Ectodermal cell (in vitro differentiated cells): ENCODE measurements at regions not wholly inside any gene's neighbourhood (a gene's known extent, or its start where the extent isn't known, plus 50 kb on each side); places are given as distances from the start of the nearest gene placed in this dataset.

Source experiments
- H3K27ac ChIP-seq: 2 replicates; pipeline ENCODE4 v1.7.0; 2013; ENCODE audit warnings: mild to moderate bottlenecking, low read depth, low read length; ENCODE audit not compliant: insufficient read depth, poor library complexity, severe bottlenecking
- H3K27me3 ChIP-seq: 2 replicates; pipeline ENCODE4 v1.7.0; 2013; ENCODE audit warnings: mild to moderate bottlenecking, low read length; ENCODE audit not compliant: insufficient read depth, control insufficient read depth, poor library complexity, severe bottlenecking
- H3K36me3 ChIP-seq: one replicate; pipeline ENCODE4 v1.7.0; 2013; ENCODE audit warnings: low read length; ENCODE audit not compliant: control insufficient read depth, insufficient read depth
- H3K4me1 ChIP-seq: one replicate; pipeline ENCODE4 v1.7.0; 2013; ENCODE audit warnings: low read length; ENCODE audit not compliant: control insufficient read depth, insufficient read depth
- H3K4me3 ChIP-seq: 2 replicates; pipeline ENCODE4 v1.7.0; 2013; ENCODE audit warnings: low read depth, low read length, control low read depth; ENCODE audit not compliant: insufficient read depth
- H3K9me3 ChIP-seq: 2 replicates; pipeline ENCODE4 v1.7.0; 2013; ENCODE audit warnings: mild to moderate bottlenecking, low read length, moderate library complexity; ENCODE audit not compliant: control insufficient read depth
- WGBS, 2 experiments: methylation state at CpG; one replicate each; pipeline ENCODE4 v1.1.7; 2013; ENCODE audit warnings: missing lambda C conversion rate in 2 of 2; 5-methylcytosine and 5-hydroxymethylcytosine counted together

GRCh38 chr10:121250995-121251764 is 347.1 kb downstream of the FGFR2 start:
- no peak overlapping the region for H3K4me3 ChIP-seq
- WGBS, 2 experiments, result 87 to 96% methylated on average over 5 to 6 of the region's 6 CpGs

DNA sequence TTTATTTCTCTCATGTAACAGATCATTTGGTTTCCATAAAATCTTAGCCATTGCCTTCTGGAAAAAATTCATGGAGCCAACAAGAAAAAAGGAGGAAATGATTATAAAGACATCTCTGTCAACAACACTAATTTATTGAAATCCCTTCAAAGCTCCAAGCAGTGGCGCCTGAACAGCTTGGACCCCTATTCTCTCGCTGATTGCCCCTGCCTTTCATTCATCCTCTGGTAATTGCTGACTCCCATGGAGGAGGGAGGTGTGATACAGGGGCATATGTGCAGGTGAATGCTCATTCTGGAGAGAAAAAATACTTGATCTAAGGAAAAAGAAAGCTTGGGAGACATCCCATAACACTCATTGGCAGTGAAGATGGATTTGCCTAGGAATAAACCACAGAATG is 345.5 kb downstream of the FGFR2 start:
- H3K27me3 ChIP-seq, result no peaks in the 10 kb centered on the region
- H3K9me3 ChIP-seq, result no peaks in the 10 kb centered on the region
- H3K36me3 ChIP-seq, result no peaks in the 10 kb centered on the region
- no peak overlapping the region for H3K4me3 ChIP-seq
- no peaks in the 10 kb centered on the region for H3K4me1 ChIP-seq
- H3K27ac ChIP-seq, result no peak overlapping the region
- 50 to 84% methylated on average over 2 of the region's 2 CpGs for WGBS, 2 experiments

More at GRCh38 chr10:121250995-121251764, 347.1 kb downstream of the FGFR2 start:
- H3K36me3 ChIP-seq, result no peaks in the 10 kb centered on the region
- no peaks in the 10 kb centered on the region for H3K27me3 ChIP-seq
- no peak overlapping the region for H3K27ac ChIP-seq
- H3K4me1 ChIP-seq, result no peaks in the 10 kb centered on the region
- no peaks in the 10 kb centered on the region for H3K9me3 ChIP-seq

GRCh38 chr10:121260377-121260776 is 337.9 kb downstream of the FGFR2 start:
- Histone ChIP-seq H3K4me1 (no peaks in the 10 kb centered on the region), H3K4me3 (no peak overlapping the region), H3K27ac (no peak overlapping the region), H3K36me3 (no peaks in the 10 kb centered on the region), H3K9me3 (no peaks in the 10 kb centered on the region), H3K27me3 (no peaks in the 10 kb centered on the region)
- WGBS, 2 experiments, result 87 to 100% methylated on average over 1 of the region's 1 CpG

GRCh38 chr10:121261665-121262064 is 336.6 kb downstream of the FGFR2 start:
- Histone ChIP-seq H3K27ac (no peak overlapping the region), H3K4me1 (no peaks in the 10 kb centered on the region), H3K4me3 (no peak overlapping the region), H3K27me3 (no peaks in the 10 kb centered on the region), H3K36me3 (no peaks in the 10 kb centered on the region), H3K9me3 (no peaks in the 10 kb centered on the region)
- 97% methylated on average over 3 of the region's 3 CpGs for WGBS, 2 experiments

DNA sequence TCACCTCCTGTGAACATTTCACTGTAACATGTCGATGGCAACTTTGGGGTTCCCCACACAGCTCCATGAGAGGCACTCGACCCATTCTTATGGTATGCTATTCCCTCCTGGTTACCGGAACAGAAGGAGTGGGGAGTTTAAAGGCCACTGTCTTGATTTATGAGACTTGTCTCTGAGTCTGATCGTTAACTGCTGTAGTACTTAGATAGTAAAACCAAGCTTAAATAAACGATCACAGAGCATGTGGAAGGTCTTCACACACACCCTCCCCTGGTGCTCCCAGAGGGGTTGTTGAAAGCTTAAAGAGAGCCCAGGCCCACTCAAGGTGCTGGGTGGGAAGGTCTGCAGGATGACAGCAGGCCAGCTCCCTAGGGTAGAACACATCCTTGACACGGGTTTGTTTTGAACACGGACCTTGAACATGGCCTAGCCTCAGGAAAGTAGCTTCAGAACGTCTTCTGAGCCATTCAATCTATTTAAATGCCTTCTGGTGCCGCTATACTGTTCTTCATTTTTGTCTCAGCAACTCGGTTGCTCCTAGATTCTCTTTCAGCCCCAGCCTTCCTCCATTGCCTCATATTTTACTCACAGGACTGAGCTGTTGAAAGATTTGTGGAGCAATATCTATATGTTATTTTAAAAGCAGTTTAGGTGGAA is 335.3 kb downstream of the FGFR2 start:
- Histone ChIP-seq H3K36me3 (no peaks in the 10 kb centered on the region), H3K4me3 (no peak overlapping the region), H3K4me1 (no peaks in the 10 kb centered on the region), H3K27me3 (no peaks in the 10 kb centered on the region), H3K27ac (no peak overlapping the region), H3K9me3 (no peaks in the 10 kb centered on the region)
- 91 to 95% methylated on average over 10 of the region's 10 CpGs for WGBS, 2 experiments

DNA sequence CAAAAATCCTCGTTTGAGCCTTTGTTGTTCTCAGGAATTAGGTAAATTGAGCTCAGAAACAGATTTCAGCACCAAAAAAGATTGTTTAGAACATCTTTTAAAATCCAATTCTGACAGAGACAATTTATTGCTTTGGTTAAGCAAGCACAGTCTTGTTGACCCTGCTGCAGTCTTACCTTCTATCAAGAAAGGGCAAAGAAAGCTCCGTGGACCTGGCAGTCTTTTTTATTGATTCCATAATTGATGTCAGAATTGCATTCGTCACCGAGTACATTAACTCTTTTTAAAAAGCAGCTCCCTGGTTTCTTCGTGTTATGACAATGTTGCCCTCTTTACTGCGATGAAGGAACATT is 334.8 kb downstream of the FGFR2 start:
- no peaks in the 10 kb centered on the region for H3K27me3 ChIP-seq
- no peaks in the 10 kb centered on the region for H3K36me3 ChIP-seq
- H3K4me3 ChIP-seq, result no peak overlapping the region
- no peak overlapping the region for H3K27ac ChIP-seq
- WGBS, 2 experiments, result 75 to 83% methylated on average over 6 of the region's 6 CpGs
- H3K9me3 ChIP-seq, result no peaks in the 10 kb centered on the region
- no peaks in the 10 kb centered on the region for H3K4me1 ChIP-seq

GRCh38 chr10:121265360-121266123 is 332.7 kb downstream of the FGFR2 start:
- H3K9me3 ChIP-seq, result no peaks in the 10 kb centered on the region

DNA sequence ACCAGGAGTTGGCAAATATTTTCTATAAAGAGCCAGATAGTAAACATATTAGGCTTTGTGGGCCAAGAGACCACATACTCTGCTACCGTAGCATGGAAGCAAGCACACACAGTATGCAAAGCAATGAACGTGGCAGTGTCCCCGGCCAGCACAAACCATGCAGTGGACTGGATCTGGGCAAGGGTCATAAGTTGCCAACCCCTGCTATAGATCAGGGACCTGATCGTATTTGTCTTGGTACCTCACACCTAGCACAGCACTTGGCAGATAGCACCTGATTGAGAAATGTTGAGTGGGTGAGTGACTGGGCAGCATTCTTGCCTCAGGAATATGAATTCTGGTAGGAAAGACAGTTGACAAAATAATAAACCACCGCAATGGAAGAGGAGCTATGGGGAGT is 331.9 kb downstream of the FGFR2 start:
- H3K36me3 ChIP-seq, result no peaks in the 10 kb centered on the region
- H3K27ac ChIP-seq, result no peak overlapping the region
- H3K9me3 ChIP-seq, result no peaks in the 10 kb centered on the region
- WGBS, 2 experiments, result 86 to 87% methylated on average over 5 of the region's 5 CpGs
- no peaks in the 10 kb centered on the region for H3K4me1 ChIP-seq
- H3K4me3 ChIP-seq, result no peak overlapping the region
- H3K27me3 ChIP-seq, result no peaks in the 10 kb centered on the region

More at GRCh38 chr10:121265360-121266123, 332.7 kb downstream of the FGFR2 start:
- Histone ChIP-seq H3K4me3 (no peak overlapping the region), H3K27me3 (no peaks in the 10 kb centered on the region), H3K4me1 (no peaks in the 10 kb centered on the region), H3K27ac (no peak overlapping the region), H3K36me3 (no peaks in the 10 kb centered on the region)
- WGBS, 2 experiments, result 87 to 89% methylated on average over 6 of the region's 6 CpGs

DNA sequence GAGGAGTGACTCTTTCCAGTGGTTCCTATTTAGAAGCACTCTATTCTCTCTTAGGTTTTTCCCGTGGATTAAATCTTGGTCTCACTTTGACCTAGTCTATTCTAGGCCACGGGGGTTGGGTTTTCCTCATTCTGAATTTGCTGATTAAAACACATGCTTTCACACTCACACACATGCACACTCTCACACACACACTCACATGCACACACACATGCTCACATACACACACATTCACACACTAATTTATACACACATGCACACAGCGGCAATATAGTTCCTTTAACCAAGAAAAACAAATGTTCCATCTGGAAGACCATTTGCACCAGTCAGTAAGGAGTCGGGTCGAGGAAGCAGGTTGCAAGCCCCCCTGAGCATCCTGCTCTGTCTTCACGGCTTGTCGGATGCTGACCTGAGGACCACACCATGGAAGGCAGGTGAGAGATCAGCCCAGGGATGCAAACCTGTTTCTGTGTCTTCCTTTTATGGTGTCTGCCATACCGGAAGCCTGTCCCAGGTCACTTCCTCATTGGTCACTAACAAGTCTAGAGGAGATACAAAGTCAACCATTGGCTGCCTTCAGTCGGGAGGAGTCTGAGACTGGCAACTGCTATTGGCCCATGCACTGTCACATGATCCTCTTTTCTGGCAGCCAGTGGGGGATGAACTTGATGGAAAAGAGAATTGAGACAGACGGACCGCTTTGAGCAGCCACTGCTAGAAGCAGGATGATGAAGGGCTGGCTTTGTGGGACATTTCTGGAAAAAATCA is 330.8 kb downstream of the FGFR2 start:
- Histone ChIP-seq H3K9me3 (no peaks in the 10 kb centered on the region), H3K4me1 (no peaks in the 10 kb centered on the region), H3K27me3 (no peaks in the 10 kb centered on the region), H3K4me3 (no peak overlapping the region), H3K27ac (no peak overlapping the region), H3K36me3 (no peaks in the 10 kb centered on the region)
- WGBS, 2 experiments, result 91 to 96% methylated on average over 11 of the region's 11 CpGs
